Gastroesophageal sphincter (tissue), 4 donors: ENCODE measurements at regions not wholly inside any gene's neighbourhood (a gene's known extent, or its start where the extent isn't known, plus 50 kb on each side); places are given as distances from the start of the nearest gene placed in this dataset.
"Not testable (repeated sequence)": the region's sequence is repeated elsewhere in the genome, so short reads cannot be mapped to it uniquely, and the experiment has no call there.

Experiments
- ATAC-seq: fragments of 150-250 bp; one replicate; pipeline ENCODE4 v1.9.1; 2016; ENCODE audit warnings: mild to moderate bottlenecking, moderate library complexity
- H3K27ac ChIP-seq, 4 donors: fragments of 200-600 bp; sonication (generic) in 3 of 4; 1 replicate in 3 of 4; 2 replicates in 1 of 4; pipeline ENCODE4 v1.5.1; 2016 to 2019
- H3K27me3 ChIP-seq: fragments of 200-600 bp; sonication (generic); one replicate; pipeline ENCODE4 v1.5.1; 2019
- H3K36me3 ChIP-seq, 2 donors: fragments of 200-600 bp; sonication (generic); one replicate each; pipeline ENCODE4 v1.5.1; 2019; ENCODE audit warnings: control low read depth in 1 of 2
- H3K4me1 ChIP-seq, 3 donors: fragments of 200-600 bp; sonication (generic); 1 replicate in 2 of 3; 2 replicates in 1 of 3; pipeline ENCODE4 v1.5.1; 2016 to 2019; ENCODE audit warnings: control low read depth in 2 of 3
- H3K4me3 ChIP-seq, 2 donors: fragments of 200-600 bp; sonication (generic); one replicate each; pipeline ENCODE4 v1.5.1; 2019; ENCODE audit warnings: mild to moderate bottlenecking in 1 of 2, moderate library complexity in 1 of 2
- H3K9me3 ChIP-seq, 3 donors: fragments of 200-600 bp; sonication (generic); one replicate each; pipeline ENCODE4 v1.5.1; 2017 to 2019; ENCODE audit warnings: control low read depth in 2 of 3
- EP300 ChIP-seq: sonication (generic); formaldehyde crosslinking; IDR thresholded peaks from one replicate; pipeline ENCODE4 v1.6.1; 2017; ENCODE audit warnings: antibody characterized with exemption, mild to moderate bottlenecking
- POLR2A ChIP-seq, 2 donors: fragments of 450-650 bp; IDR thresholded peaks; one replicate each; pipeline ENCODE4 v1.6.1; 2017; ENCODE audit warnings: antibody characterized with exemption in 2 of 2, mild to moderate bottlenecking in 2 of 2, moderate library complexity in 1 of 2
- POLR2AphosphoS5 ChIP-seq: sonication (generic); formaldehyde crosslinking; IDR thresholded peaks from one replicate; pipeline ENCODE4 v1.6.1; 2017; ENCODE audit warnings: antibody characterized with exemption
- WGBS, 2 donors: methylation state at CpG; one replicate each; pipeline ENCODE4 v1.1.5; 2018; ENCODE audit warnings: low coverage in 1 of 2; 5-methylcytosine and 5-hydroxymethylcytosine counted together
- TF ChIP-seq, protein P1 (sequence below), 4 experiments: fragments of 200-600 bp in 2 of 4; fragments of 450-650 bp in 2 of 4; sonication (generic) in 1 of 4; IDR thresholded peaks; one replicate each; pipeline ENCODE4 v1.5.1; 2017 to 2019; ENCODE audit warnings: antibody characterized with exemption in 4 of 4, mild to moderate bottlenecking in 2 of 4, moderate library complexity in 2 of 4

DNA sequence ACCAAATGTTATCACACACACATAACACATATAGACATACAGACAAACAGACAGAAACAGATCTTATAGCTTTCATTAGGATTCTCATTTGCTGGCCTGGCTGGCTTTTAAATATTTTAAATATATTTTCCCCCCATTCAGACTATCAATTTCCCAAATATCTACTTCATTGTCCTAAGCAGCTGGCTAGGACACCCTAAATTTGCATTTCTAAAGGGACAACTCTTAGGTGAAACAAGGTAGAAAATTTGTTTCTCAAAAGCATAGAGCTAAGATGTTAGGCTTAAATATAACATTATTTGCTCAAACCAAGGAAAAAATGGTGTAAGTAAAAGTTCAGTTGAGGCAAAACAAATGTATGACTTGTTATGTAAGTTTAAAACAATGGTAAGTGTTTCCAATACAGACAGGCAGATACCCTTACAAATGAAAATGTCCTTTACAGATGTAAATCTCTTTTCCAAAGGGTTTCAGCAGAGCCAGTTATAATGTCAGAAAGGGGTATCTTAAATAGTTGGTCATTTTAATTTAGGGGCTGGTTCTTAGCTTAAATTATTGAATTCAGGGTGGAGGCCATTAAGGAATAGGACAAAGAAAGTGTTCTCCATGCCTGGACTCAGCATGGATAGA is 522.8 kb downstream of the DMRTA1 start:
- TF ChIP-seq, protein P1, sequence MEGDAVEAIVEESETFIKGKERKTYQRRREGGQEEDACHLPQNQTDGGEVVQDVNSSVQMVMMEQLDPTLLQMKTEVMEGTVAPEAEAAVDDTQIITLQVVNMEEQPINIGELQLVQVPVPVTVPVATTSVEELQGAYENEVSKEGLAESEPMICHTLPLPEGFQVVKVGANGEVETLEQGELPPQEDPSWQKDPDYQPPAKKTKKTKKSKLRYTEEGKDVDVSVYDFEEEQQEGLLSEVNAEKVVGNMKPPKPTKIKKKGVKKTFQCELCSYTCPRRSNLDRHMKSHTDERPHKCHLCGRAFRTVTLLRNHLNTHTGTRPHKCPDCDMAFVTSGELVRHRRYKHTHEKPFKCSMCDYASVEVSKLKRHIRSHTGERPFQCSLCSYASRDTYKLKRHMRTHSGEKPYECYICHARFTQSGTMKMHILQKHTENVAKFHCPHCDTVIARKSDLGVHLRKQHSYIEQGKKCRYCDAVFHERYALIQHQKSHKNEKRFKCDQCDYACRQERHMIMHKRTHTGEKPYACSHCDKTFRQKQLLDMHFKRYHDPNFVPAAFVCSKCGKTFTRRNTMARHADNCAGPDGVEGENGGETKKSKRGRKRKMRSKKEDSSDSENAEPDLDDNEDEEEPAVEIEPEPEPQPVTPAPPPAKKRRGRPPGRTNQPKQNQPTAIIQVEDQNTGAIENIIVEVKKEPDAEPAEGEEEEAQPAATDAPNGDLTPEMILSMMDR (IDR thresholded peaks at IDR 0.05), result no peak
- TF ChIP-seq EP300 (no peak), POLR2A (IDR thresholded peaks at IDR 0.05) (no peak), POLR2AphosphoS5 (no peak)

DNA sequence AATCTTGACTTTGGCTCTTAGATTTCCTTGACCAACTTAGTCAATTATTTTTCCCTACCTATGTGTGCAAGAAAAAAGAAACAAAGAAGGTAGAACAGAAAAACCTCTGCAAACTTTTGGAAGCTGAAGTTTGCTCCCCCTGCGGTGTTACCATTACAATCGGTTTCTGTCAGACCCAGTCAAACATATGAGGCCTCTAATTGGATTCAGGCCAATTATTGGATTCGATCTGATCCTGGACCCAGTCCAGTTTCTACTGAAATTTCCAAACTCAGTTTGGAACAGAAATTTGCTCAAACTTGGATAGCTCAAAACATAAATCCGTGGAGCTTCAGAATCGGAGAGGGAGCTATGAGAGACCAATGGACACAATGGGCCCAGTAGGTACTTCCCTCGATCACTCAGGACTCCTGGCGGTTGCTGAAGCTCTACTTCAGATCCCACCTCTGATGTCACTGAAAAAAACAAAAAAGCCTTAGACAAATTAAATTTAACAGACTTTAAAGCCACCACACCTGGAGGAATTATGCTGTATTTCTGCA is 523.9 kb downstream of the DMRTA1 start:
- TF ChIP-seq, protein P1 (IDR thresholded peaks at IDR 0.05), result no peak
- no peak for TF ChIP-seq EP300
- no peak for TF ChIP-seq POLR2AphosphoS5
- TF ChIP-seq POLR2A (IDR thresholded peaks at IDR 0.05), result no peak
- Histone ChIP-seq H3K27ac (no peak overlapping the region), H3K9me3 (no peaks in the 10 kb centered on the region), H3K4me1 (no peaks in the 10 kb centered on the region), H3K4me3 (no peak overlapping the region), H3K27me3 (no peaks in the 10 kb centered on the region), H3K36me3 (no peaks in the 10 kb centered on the region)
- WGBS, 2 donors, result 54 to 68% methylated on average over 6 to 7 of the region's 7 CpGs
- ATAC-seq, result no peak

More for the DNA sequence above, 522.8 kb downstream of the DMRTA1 start:
- no peak for ATAC-seq
- no peaks in the 10 kb centered on the region for H3K36me3 ChIP-seq
- H3K27ac ChIP-seq, result no peak overlapping the region
- H3K27me3 ChIP-seq, result no peaks in the 10 kb centered on the region
- H3K9me3 ChIP-seq, result no peaks in the 10 kb centered on the region
- H3K4me1 ChIP-seq, result no peaks in the 10 kb centered on the region
- no peak overlapping the region for H3K4me3 ChIP-seq

DNA sequence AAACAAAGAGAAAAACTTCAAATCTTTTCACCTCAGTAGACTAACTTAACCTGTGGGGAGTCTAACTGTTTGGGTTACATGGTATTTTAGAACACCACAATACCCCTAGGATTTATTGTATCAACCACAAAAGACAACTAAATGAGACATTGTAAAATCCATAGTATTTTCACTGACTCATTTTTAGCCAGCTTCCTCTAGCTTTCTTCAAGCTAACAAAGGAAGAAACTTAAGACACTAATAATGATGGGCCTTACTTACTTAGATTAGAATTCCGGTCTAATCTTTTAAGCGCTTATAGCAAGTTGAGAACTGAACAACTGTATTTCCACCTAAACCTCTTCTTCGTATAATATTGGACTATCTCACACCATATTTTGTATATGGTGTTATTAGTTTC is 529.3 kb downstream of the DMRTA1 start:
- no peak overlapping the region for H3K4me3 ChIP-seq
- no peaks in the 10 kb centered on the region for H3K9me3 ChIP-seq
- TF ChIP-seq, protein P1 (IDR thresholded peaks at IDR 0.05), result no peak
- TF ChIP-seq POLR2AphosphoS5, result no peak
- TF ChIP-seq EP300, result no peak
- no peak for TF ChIP-seq POLR2A (IDR thresholded peaks at IDR 0.05)
- no peak for ATAC-seq
- WGBS, 2 donors, result 87 to 96% methylated on average over 3 of the region's 3 CpGs
- H3K27me3 ChIP-seq, result no peaks in the 10 kb centered on the region
- H3K36me3 ChIP-seq, result no peaks in the 10 kb centered on the region
- H3K27ac ChIP-seq, result no peak overlapping the region
- H3K4me1 ChIP-seq, result no peaks in the 10 kb centered on the region

DNA sequence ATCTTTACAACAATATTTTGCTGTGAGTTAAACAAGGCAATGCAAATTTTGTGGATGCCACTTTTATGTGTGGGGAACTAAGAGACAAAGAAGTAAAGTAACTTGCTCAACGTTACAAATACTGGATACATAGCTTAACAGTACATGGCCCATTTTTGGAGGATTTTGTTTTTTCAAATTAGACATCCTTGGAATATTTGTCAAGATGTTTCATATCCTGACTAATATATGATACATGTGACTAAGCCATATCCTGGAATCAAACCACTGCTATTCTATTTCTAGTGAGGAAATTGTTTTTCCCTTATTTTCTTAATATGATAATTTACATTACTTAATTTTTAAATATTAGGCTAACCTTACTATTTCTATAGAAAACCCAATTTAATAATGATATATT is 529.8 kb downstream of the DMRTA1 start:
- no peak for ATAC-seq
- Histone ChIP-seq H3K27ac (no peak overlapping the region), H3K27me3 (no peaks in the 10 kb centered on the region), H3K4me3 (no peak overlapping the region), H3K36me3 (no peaks in the 10 kb centered on the region), H3K4me1 (no peaks in the 10 kb centered on the region), H3K9me3 (no peaks in the 10 kb centered on the region)
- TF ChIP-seq POLR2AphosphoS5, result no peak
- no peak for TF ChIP-seq EP300
- no peak for TF ChIP-seq POLR2A (IDR thresholded peaks at IDR 0.05)
- TF ChIP-seq, protein P1 (IDR thresholded peaks at IDR 0.05), result no peak
- 62 to 87% methylated on average over 1 of the region's 1 CpG for WGBS, 2 donors

DNA sequence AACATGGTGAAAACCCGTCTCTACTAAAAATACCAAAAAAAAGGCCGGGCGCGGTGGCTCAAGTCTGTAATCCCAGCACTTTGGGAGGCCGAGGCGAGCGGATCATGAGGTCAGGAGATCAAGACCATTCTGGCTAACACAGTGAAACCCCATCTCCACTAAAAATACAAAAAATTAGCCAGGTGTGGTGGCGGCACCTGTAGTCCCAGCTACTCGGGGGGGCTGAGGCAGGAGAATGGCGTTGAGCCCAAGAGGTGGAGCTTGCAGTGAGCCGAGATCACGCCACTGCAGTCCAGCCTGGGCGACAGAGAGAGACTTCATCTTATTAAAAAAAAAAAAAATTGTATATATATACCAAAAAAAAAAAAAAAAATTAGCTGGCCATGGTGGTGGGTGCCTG is 533.8 kb downstream of the DMRTA1 start:
- not testable (repeated sequence) for H3K27me3 ChIP-seq, H3K4me1 ChIP-seq, H3K9me3 ChIP-seq, ATAC-seq, H3K27ac ChIP-seq, H3K36me3 ChIP-seq, H3K4me3 ChIP-seq
- 91% methylated on average over 11 of the region's 13 CpGs; no CpG with 5 or more reads in 1 of the 2 donors for WGBS, 2 donors
